Vagina (tissue), 2 donors: ENCODE measurements at regions not wholly inside any gene's neighbourhood (a gene's known extent, or its start where the extent isn't known, plus 50 kb on each side); places are given as distances from the start of the nearest gene placed in this dataset.

Experiments
- CTCF ChIP-seq, 3 experiments: fragments of 450-650 bp in 2 of 3; fragments of 200-600 bp in 1 of 3; sonication (generic) in 1 of 3; IDR thresholded peaks; one replicate each; pipeline ENCODE4 v1.5.1; 2017 to 2019; ENCODE audit warnings: antibody characterized with exemption in 3 of 3, mild to moderate bottlenecking in 2 of 3, moderate library complexity in 2 of 3
- POLR2AphosphoS5 ChIP-seq, 2 donors: sonication (generic); formaldehyde crosslinking; IDR thresholded peaks; one replicate each; pipeline ENCODE4 v1.9.0; 2017; ENCODE audit warnings: antibody characterized with exemption in 2 of 2, mild to moderate bottlenecking in 2 of 2, low read depth in 1 of 2; ENCODE audit not compliant: insufficient read depth in 1 of 2

GRCh38 chr9:38322937-38323336 is 69.6 kb upstream of the ALDH1B1 start:
- TF ChIP-seq POLR2AphosphoS5 (IDR thresholded peaks at IDR 0.05; ENCODE audit: insufficient read depth in 1 of 2, low read depth in 1 of 2): no peak
- TF ChIP-seq CTCF (IDR thresholded peaks at IDR 0.05): no peak
